ENCODE measurements at regions not wholly inside any gene's neighbourhood (a gene's known extent, or its start where the extent isn't known, plus 50 kb on each side); places are given as distances from the start of the nearest gene placed in this dataset.

DNA sequence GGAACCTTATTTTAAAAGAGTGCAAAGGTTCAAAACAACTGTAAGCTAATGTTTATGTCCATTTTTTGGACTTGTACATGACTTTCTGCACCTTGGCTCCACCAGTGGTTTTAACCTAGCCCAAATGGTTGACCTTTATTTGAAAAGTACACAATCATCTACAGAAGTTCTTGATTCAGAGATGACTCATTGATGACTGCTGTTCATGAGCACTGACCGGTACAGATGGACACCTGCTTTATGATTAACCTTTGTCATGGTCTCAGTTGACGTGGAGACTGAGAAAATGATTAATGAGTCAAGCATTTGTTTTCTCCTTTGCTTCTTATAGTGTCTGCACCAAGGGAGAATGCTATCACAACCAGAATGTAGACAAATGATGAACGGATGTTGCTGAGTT lies 55.7 kb upstream of the PTER start:
- no peak overlapping the region for H3K4me3 ChIP-seq (ENCODE audit: low read length)
- TF ChIP-seq, protein P1, sequence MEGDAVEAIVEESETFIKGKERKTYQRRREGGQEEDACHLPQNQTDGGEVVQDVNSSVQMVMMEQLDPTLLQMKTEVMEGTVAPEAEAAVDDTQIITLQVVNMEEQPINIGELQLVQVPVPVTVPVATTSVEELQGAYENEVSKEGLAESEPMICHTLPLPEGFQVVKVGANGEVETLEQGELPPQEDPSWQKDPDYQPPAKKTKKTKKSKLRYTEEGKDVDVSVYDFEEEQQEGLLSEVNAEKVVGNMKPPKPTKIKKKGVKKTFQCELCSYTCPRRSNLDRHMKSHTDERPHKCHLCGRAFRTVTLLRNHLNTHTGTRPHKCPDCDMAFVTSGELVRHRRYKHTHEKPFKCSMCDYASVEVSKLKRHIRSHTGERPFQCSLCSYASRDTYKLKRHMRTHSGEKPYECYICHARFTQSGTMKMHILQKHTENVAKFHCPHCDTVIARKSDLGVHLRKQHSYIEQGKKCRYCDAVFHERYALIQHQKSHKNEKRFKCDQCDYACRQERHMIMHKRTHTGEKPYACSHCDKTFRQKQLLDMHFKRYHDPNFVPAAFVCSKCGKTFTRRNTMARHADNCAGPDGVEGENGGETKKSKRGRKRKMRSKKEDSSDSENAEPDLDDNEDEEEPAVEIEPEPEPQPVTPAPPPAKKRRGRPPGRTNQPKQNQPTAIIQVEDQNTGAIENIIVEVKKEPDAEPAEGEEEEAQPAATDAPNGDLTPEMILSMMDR (conservative IDR thresholded peaks at IDR 0.05; ENCODE audit: low read length), result no peak
- no peak for DNase-seq (ENCODE audit: low read depth)

- no peak overlapping the region for H3K4me3 ChIP-seq (ENCODE audit: low read length)
- no peak for DNase-seq (ENCODE audit: low read depth)
- TF ChIP-seq, protein P1 (conservative IDR thresholded peaks at IDR 0.05; ENCODE audit: low read length), result no peak
Observed at GRCh38 chr10:16384021-16384420, 52.8 kb upstream of the PTER start.

GRCh38 chr10:16386855-16387254 lies 50.0 kb upstream of the PTER start:
- TF ChIP-seq, protein P1 (conservative IDR thresholded peaks at IDR 0.05; ENCODE audit: low read length), result no peak
- H3K4me3 ChIP-seq (ENCODE audit: low read length), result no peak overlapping the region
- DNase-seq (ENCODE audit: low read depth), result no peak
